ENCODE measurements at regions not wholly inside any gene's neighbourhood (a gene's known extent, or its start where the extent isn't known, plus 50 kb on each side); places are given as distances from the start of the nearest gene placed in this dataset.

- no peak overlapping the region for H3K4me3 ChIP-seq (IDR thresholded peaks at IDR 0.05; ENCODE audit: insufficient read depth, low read depth, low read length)
- H3K27ac ChIP-seq, result no peak overlapping the region
- TF ChIP-seq, protein P1, sequence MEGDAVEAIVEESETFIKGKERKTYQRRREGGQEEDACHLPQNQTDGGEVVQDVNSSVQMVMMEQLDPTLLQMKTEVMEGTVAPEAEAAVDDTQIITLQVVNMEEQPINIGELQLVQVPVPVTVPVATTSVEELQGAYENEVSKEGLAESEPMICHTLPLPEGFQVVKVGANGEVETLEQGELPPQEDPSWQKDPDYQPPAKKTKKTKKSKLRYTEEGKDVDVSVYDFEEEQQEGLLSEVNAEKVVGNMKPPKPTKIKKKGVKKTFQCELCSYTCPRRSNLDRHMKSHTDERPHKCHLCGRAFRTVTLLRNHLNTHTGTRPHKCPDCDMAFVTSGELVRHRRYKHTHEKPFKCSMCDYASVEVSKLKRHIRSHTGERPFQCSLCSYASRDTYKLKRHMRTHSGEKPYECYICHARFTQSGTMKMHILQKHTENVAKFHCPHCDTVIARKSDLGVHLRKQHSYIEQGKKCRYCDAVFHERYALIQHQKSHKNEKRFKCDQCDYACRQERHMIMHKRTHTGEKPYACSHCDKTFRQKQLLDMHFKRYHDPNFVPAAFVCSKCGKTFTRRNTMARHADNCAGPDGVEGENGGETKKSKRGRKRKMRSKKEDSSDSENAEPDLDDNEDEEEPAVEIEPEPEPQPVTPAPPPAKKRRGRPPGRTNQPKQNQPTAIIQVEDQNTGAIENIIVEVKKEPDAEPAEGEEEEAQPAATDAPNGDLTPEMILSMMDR (conservative IDR thresholded peaks at IDR 0.05; ENCODE audit: low read depth, low read length), result no peak
- no peaks in the 10 kb centered on the region for H3K27me3 ChIP-seq (ENCODE audit: insufficient read depth, low read depth)
- no peak overlapping the region for H3K9ac ChIP-seq
- H3K79me2 ChIP-seq (ENCODE audit: insufficient read depth, low read depth), result no peaks in the 10 kb centered on the region
- no peaks in the 10 kb centered on the region for H3K4me1 ChIP-seq (ENCODE audit: low read depth, poor library complexity, severe bottlenecking)
- no peaks in the 10 kb centered on the region for H3K36me3 ChIP-seq (ENCODE audit: insufficient read depth)
- H3K4me2 ChIP-seq, result no peak overlapping the region
- no peaks in the 10 kb centered on the region for H4K20me1 ChIP-seq (ENCODE audit: insufficient read depth)
- no peak overlapping the region; the same call in 1 of the 2 replicates for H2AFZ ChIP-seq (ENCODE audit: low read depth)
Observed at GRCh38 chr14:23694949-23695663, 58.9 kb downstream of the DHRS2 start.

DNA sequence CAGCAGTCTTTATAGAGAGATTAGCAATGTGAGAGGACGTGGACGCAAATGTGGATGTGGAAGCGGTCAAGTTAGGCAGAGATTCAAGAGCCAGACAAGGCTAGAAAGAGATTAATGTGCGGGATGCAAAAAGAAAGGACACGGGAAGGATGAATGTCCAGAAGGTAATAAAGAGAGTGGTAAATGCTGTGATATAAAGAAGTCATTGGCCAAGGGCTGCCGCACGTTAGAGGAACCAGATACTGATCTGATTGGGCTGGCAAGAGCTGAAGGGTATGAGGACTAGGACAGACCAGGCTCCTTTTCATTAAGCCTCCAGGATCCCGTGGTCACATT lies 59.5 kb downstream of the DHRS2 start:
- TF ChIP-seq, protein P1 (conservative IDR thresholded peaks at IDR 0.05; ENCODE audit: low read depth, low read length), result no peak
- H3K9ac ChIP-seq, result no peak overlapping the region
- H3K79me2 ChIP-seq (ENCODE audit: insufficient read depth, low read depth), result no peaks in the 10 kb centered on the region
- no peaks in the 10 kb centered on the region for H3K4me1 ChIP-seq (ENCODE audit: low read depth, poor library complexity, severe bottlenecking)
- H2AFZ ChIP-seq (ENCODE audit: low read depth), result no peak overlapping the region
- no peak overlapping the region for H3K4me2 ChIP-seq
- H4K20me1 ChIP-seq (ENCODE audit: insufficient read depth), result no peaks in the 10 kb centered on the region
- H3K27ac ChIP-seq, result no peak overlapping the region
- H3K27me3 ChIP-seq (ENCODE audit: insufficient read depth, low read depth), result no peaks in the 10 kb centered on the region
- no peak overlapping the region for H3K4me3 ChIP-seq (IDR thresholded peaks at IDR 0.05; ENCODE audit: insufficient read depth, low read depth, low read length)
- no peaks in the 10 kb centered on the region for H3K36me3 ChIP-seq (ENCODE audit: insufficient read depth)

DNA sequence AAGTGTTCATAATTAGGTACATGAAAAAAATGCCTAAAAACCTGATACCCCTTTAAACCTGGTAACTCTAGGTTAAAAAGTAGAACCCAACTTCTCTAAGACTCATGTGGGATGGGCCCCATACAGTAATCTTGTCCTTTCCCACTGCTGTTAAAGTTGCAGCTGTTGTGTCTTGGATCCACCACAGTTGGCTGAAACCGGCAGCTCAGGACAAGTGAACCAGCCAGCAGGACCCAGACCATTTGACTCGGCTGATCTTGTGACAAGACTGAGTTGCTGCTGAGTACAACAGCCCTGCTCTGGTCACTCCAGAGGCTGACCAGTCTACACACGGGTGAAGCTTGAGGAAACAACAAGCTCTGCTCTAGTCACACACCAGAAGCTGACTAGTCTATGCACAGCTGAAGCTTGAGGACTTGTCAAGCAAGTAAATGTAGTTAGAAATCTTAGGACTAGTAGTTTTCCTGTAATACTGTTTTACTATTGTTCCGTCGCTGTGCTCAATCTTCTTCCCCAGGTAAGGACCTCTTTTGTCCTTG lies 60.6 kb downstream of the DHRS2 start:
- Histone ChIP-seq H2AFZ (ENCODE audit: low read depth) (no peak overlapping the region), H3K79me2 (ENCODE audit: insufficient read depth, low read depth) (no peaks in the 10 kb centered on the region), H3K27me3 (ENCODE audit: insufficient read depth, low read depth) (no peaks in the 10 kb centered on the region), H3K27ac (no peak overlapping the region), H3K9ac (no peak overlapping the region), H3K36me3 (ENCODE audit: insufficient read depth) (no peaks in the 10 kb centered on the region), H3K4me3 (IDR thresholded peaks at IDR 0.05; ENCODE audit: insufficient read depth, low read depth, low read length) (no peak overlapping the region), H4K20me1 (ENCODE audit: insufficient read depth) (no peaks in the 10 kb centered on the region), H3K4me1 (ENCODE audit: low read depth, poor library complexity, severe bottlenecking) (no peaks in the 10 kb centered on the region), H3K4me2 (no peak overlapping the region)
- TF ChIP-seq, protein P1 (conservative IDR thresholded peaks at IDR 0.05; ENCODE audit: low read depth, low read length), result no peak

DNA sequence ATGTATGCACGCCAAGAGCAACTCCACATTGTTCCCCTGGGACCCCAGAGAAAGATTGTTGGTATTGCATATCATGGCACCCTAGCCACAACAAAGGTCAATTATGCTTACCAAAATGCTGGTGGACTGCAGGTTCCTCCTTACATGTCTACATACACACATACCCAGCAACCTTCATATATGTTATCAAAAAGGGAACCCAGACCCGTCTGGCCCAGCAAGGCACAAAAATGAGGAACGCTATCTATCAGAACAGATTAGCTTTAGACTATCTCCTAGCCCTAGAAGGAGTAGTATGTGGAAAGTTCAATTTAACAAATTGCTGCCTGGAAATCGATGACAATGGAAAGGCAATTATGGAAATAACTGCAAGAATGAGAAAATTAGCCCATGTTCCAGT lies 61.5 kb downstream of the DHRS2 start:
- Histone ChIP-seq H3K9ac (no peak overlapping the region), H2AFZ (ENCODE audit: low read depth) (no peak overlapping the region), H3K4me1 (ENCODE audit: low read depth, poor library complexity, severe bottlenecking) (no peaks in the 10 kb centered on the region), H3K36me3 (ENCODE audit: insufficient read depth) (no peaks in the 10 kb centered on the region), H3K4me3 (IDR thresholded peaks at IDR 0.05; ENCODE audit: insufficient read depth, low read depth, low read length) (no peak overlapping the region), H3K4me2 (no peak overlapping the region), H4K20me1 (ENCODE audit: insufficient read depth) (no peaks in the 10 kb centered on the region), H3K27me3 (ENCODE audit: insufficient read depth, low read depth) (no peaks in the 10 kb centered on the region), H3K27ac (no peak overlapping the region), H3K79me2 (ENCODE audit: insufficient read depth, low read depth) (no peaks in the 10 kb centered on the region)
- TF ChIP-seq, protein P1 (conservative IDR thresholded peaks at IDR 0.05; ENCODE audit: low read depth, low read length), result no peak

All from KMS-11 (cell line).